ENCODE measurements at regions not wholly inside any gene's neighbourhood (a gene's known extent, or its start where the extent isn't known, plus 50 kb on each side); places are given as distances from the start of the nearest gene placed in this dataset.

DNA sequence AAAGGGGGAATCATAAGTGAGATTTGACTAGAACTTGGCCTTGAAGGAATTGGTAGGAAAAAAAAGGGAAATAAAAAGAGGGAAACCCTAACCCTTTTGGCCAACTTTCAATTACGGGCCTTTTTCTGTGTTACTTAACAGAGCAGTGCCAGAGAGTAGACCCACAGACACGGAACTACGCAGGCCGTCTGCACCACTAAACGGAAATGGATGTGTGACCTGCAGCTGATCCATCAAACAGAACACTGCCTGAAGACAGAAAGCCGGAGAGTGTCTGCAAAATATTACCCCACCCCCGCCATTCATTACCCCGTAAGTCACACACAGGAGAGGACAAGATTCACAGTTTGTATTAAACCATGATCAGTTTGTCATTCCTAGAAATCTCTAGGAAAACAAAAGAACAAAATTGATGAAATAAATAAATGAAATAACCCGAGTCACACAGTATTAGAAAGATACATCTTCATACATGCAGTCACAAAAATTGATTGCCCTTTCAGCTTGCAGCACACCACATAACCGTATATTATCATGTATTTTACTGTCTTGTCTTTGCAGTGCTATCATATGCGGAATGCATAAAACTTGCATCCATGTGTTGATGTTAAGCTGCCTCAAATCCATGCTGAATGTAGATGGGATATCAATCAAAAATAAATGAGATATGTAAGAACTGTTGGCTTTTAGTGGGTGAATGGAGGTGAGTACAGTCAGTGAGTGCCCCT is 424.7 kb downstream of the IRS2 start:
- TF ChIP-seq, protein P1, sequence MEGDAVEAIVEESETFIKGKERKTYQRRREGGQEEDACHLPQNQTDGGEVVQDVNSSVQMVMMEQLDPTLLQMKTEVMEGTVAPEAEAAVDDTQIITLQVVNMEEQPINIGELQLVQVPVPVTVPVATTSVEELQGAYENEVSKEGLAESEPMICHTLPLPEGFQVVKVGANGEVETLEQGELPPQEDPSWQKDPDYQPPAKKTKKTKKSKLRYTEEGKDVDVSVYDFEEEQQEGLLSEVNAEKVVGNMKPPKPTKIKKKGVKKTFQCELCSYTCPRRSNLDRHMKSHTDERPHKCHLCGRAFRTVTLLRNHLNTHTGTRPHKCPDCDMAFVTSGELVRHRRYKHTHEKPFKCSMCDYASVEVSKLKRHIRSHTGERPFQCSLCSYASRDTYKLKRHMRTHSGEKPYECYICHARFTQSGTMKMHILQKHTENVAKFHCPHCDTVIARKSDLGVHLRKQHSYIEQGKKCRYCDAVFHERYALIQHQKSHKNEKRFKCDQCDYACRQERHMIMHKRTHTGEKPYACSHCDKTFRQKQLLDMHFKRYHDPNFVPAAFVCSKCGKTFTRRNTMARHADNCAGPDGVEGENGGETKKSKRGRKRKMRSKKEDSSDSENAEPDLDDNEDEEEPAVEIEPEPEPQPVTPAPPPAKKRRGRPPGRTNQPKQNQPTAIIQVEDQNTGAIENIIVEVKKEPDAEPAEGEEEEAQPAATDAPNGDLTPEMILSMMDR (conservative IDR thresholded peaks at IDR 0.05): no peak
- Mint-ChIP-seq H3K4me3 (no peak overlapping the region), H3K36me3 (no peaks in the 10 kb centered on the region), H3K27me3 (peaks cover 12% of the 10 kb centered on the region), H3K27ac (no peak overlapping the region), H3K4me1 (ENCODE audit: unreplicated experiment) (peaks cover 6% of the 10 kb centered on the region), H3K9me3 (peaks cover 8% of the 10 kb centered on the region)
- no peak for DNase-seq (ENCODE audit: extremely low spot score, unreplicated experiment)

DNA sequence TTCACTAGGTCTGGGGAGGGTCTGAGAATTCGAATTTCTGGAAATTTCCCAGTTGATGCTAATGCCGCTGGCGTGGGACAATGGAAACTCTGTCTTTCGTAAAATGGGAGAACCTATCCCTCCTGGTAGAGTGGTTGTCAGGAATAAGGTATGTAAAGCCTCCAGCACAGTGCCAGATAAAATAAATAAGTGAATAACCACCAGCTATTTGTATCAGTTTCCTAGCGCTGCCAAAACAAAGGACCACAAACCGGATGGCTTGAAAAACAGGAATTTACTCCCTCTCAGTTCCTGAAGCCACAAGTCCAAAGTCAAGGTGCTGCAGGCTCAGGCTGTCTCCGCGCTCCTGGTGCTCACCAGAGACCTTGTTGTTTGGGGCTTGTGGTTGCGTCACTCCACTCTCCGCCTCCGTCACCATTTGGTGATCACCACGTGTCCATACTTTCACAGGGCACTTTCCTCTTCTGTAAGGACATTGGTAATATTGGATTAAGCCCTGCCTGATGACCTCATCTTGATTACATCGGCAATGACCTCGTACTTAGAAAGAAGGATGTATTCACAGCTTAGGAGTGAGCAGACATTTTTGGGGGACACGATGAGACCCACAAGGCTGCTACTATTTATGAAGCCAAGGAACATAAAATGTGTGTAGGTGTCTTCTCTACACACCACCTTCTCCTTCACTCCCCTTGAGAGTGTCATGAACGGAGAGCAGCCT is 428.5 kb downstream of the IRS2 start:
- peaks cover 5% of the 10 kb centered on the region for H3K27me3 Mint-ChIP-seq
- no peak for DNase-seq (ENCODE audit: extremely low spot score, unreplicated experiment)
- no peak overlapping the region for H3K27ac Mint-ChIP-seq
- no peak overlapping the region for H3K4me3 Mint-ChIP-seq
- TF ChIP-seq, protein P1 (conservative IDR thresholded peaks at IDR 0.05): no peak
- no peaks in the 10 kb centered on the region for H3K36me3 Mint-ChIP-seq
- peaks cover 4% of the 10 kb centered on the region for H3K4me1 Mint-ChIP-seq (ENCODE audit: unreplicated experiment)
- no peaks in the 10 kb centered on the region for H3K9me3 Mint-ChIP-seq

DNA sequence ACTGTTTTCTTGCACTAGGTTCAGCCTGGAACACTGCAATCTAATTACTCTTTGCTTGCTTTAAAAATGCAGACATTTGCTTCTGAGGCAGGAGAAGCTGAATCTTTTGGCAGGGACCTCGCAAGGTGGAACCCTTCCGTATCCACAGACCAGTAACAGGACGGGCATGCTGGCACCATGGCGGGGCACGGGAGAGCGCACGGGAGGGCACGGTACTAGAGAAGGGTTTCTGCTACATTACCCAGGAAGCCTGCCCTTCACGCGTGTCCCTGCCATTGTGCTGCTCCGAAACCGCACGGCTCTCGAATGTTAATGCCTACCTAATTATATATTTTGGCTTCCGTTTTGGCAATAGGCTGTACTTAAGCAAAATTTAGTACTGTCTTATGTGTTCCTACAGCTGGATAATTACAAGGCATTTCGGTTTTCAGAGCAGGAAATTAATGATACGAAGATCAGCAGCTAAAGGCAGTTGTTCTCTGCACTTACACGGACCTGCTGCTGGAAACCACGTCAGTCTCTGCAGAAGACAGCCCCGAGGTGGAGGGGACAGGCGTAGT is 430.4 kb downstream of the IRS2 start:
- Mint-ChIP-seq H3K4me3 (no peak overlapping the region), H3K9me3 (no peaks in the 10 kb centered on the region), H3K36me3 (no peaks in the 10 kb centered on the region), H3K27ac (no peak overlapping the region), H3K27me3 (no peaks in the 10 kb centered on the region), H3K4me1 (ENCODE audit: unreplicated experiment) (no peaks in the 10 kb centered on the region)
- DNase-seq (ENCODE audit: extremely low spot score, unreplicated experiment): no peak
- TF ChIP-seq, protein P1 (conservative IDR thresholded peaks at IDR 0.05): no peak

DNA sequence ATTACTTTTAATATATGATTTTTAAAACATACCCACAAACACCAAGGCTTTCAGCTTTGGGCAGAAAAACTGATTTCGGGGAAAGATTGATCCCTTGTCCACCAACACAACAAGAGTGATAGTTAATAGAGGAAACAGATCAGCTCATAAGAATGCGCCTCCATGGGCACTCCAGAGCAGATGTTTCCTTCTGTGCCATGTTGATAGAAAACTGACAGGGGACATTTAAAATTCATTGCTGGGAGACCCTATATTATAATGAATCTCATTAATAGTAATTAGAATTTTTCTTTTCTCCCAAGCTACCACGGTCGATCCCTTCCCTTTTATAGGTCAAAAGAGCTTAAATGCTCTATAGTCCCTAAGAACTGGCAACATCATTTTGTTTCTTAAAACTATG is 431.2 kb downstream of the IRS2 start:
- Mint-ChIP-seq H3K4me1 (ENCODE audit: unreplicated experiment) (no peaks in the 10 kb centered on the region), H3K4me3 (no peak overlapping the region), H3K27ac (no peak overlapping the region), H3K27me3 (no peaks in the 10 kb centered on the region), H3K9me3 (no peaks in the 10 kb centered on the region), H3K36me3 (no peaks in the 10 kb centered on the region)
- no peak for DNase-seq (ENCODE audit: extremely low spot score, unreplicated experiment)
- TF ChIP-seq, protein P1 (conservative IDR thresholded peaks at IDR 0.05): no peak

DNA sequence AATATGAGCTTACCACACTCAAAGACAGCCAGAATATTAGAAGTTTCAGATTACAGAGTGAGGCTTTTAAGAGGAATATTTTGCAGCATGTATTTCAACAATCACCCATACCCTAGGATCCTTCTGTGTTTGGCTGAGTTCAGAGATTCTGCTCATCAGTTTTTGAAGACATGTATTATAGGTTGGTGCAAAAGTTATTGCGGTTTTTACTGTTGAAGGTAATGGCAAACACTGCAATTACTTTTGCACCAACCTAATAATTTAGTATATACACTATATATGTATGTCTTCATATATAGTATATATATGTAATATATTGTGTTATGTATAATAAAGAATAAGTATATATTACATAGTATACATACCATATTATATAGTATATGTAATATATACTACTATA is 435.1 kb downstream of the IRS2 start:
- H3K27me3 Mint-ChIP-seq: no peaks in the 10 kb centered on the region

More for the DNA sequence above, 435.1 kb downstream of the IRS2 start:
- H3K9me3 Mint-ChIP-seq: no peaks in the 10 kb centered on the region
- TF ChIP-seq, protein P1 (conservative IDR thresholded peaks at IDR 0.05): no peak
- no peak for DNase-seq (ENCODE audit: extremely low spot score, unreplicated experiment)
- H3K4me1 Mint-ChIP-seq (ENCODE audit: unreplicated experiment): no peaks in the 10 kb centered on the region
- no peak overlapping the region for H3K27ac Mint-ChIP-seq
- no peaks in the 10 kb centered on the region for H3K36me3 Mint-ChIP-seq
- H3K4me3 Mint-ChIP-seq: no peak overlapping the region

All from type B pancreatic cell (in vitro differentiated cells).